Activated CD4-positive, CD25-positive, alpha-beta regulatory T cell (primary cell): ENCODE measurements at regions not wholly inside any gene's neighbourhood (a gene's known extent, or its start where the extent isn't known, plus 50 kb on each side); places are given as distances from the start of the nearest gene placed in this dataset.
"Not testable (repeated sequence)": the region's sequence is repeated elsewhere in the genome, so short reads cannot be mapped to it uniquely, and the experiment has no call there.

ENCODE experiments used
- DNase-seq, 4 experiments: peaks; one replicate each; lab custom pipeline; 2025; lab: John Stamatoyannopoulos, UW

- no peak for DNase-seq
These were observed 659.1 kb downstream of the TDRD15 start for GRCh38 chr2:21782866-21783265.

- DNase-seq, result no peak
These were observed 664.2 kb downstream of the TDRD15 start for GRCh38 chr2:21787941-21788340.

GRCh38 chr2:21790311-21790710 lies 666.5 kb downstream of the TDRD15 start:
- not testable (repeated sequence) for DNase-seq

GRCh38 chr2:21792571-21792970 lies 668.8 kb downstream of the TDRD15 start:
- no peak for DNase-seq

GRCh38 chr2:21793461-21793860 lies 669.7 kb downstream of the TDRD15 start:
- DNase-seq, result no peak

GRCh38 chr2:21794611-21795010 lies 670.8 kb downstream of the TDRD15 start:
- no peak for DNase-seq

- DNase-seq, result no peak
These were observed 676.6 kb downstream of the TDRD15 start for GRCh38 chr2:21800356-21800755.

- DNase-seq, result no peak
These were observed 679.8 kb downstream of the TDRD15 start for GRCh38 chr2:21803550-21803949.

GRCh38 chr2:21804151-21804550 lies 680.4 kb downstream of the TDRD15 start:
- no peak for DNase-seq

- DNase-seq, result no peak
These were observed 687.8 kb downstream of the TDRD15 start for GRCh38 chr2:21811541-21811940.

- DNase-seq, result no peak
These were observed 689.0 kb downstream of the TDRD15 start for GRCh38 chr2:21812766-21813165.

- no peak for DNase-seq
These were observed 690.9 kb downstream of the TDRD15 start for GRCh38 chr2:21814588-21815149.

- DNase-seq, result no peak
These were observed 694.5 kb downstream of the TDRD15 start for GRCh38 chr2:21818212-21818795.

GRCh38 chr2:21819454-21819853 lies 695.7 kb downstream of the TDRD15 start:
- DNase-seq, result no peak

- no peak for DNase-seq
These were observed 696.5 kb downstream of the TDRD15 start for GRCh38 chr2:21820271-21820670.

- no peak for DNase-seq
These were observed 698.0 kb downstream of the TDRD15 start for GRCh38 chr2:21821672-21822227.

GRCh38 chr2:21822505-21822904 lies 698.7 kb downstream of the TDRD15 start:
- no peak for DNase-seq

GRCh38 chr2:21833767-21834166 lies 710.0 kb downstream of the TDRD15 start:
- no peak for DNase-seq

- DNase-seq, result no peak
These were observed 712.5 kb downstream of the TDRD15 start for GRCh38 chr2:21836261-21836660.

GRCh38 chr2:21836719-21837118 lies 713.0 kb downstream of the TDRD15 start:
- no peak for DNase-seq

GRCh38 chr2:21837168-21837960 lies 713.6 kb downstream of the TDRD15 start:
- no peak for DNase-seq

GRCh38 chr2:21841341-21841740 lies 717.6 kb downstream of the TDRD15 start:
- no peak for DNase-seq

- not testable (repeated sequence) for DNase-seq
These were observed 726.6 kb downstream of the TDRD15 start for GRCh38 chr2:21850367-21850766.
